Loucy (cell line): ENCODE measurements at regions not wholly inside any gene's neighbourhood (a gene's known extent, or its start where the extent isn't known, plus 50 kb on each side); places are given as distances from the start of the nearest gene placed in this dataset.

ENCODE experiments used
- H2AFZ ChIP-seq: fragments of 200-600 bp; sonication (generic); 2 replicates; pipeline ENCODE4 v1.6.0; 2016; ENCODE audit warnings: antibody characterized with exemption, mild to moderate bottlenecking, low read length, moderate library complexity
- H3F3A ChIP-seq: fragments of 200-600 bp; 2 replicates; pipeline ENCODE4 v1.6.0; 2016; ENCODE audit warnings: antibody characterized with exemption, low read depth, mild to moderate bottlenecking
- H3K27me3 ChIP-seq: fragments of 200-600 bp; sonication (generic); 2 replicates; pipeline ENCODE4 v1.6.1; 2014; ENCODE audit warnings: low read length, mild to moderate bottlenecking; ENCODE audit not compliant: insufficient read depth, poor library complexity, severe bottlenecking
- H3K36me3 ChIP-seq: fragments of 200-600 bp; sonication (generic); 2 replicates; pipeline ENCODE4 v1.6.1; 2016; ENCODE audit warnings: low read length; ENCODE audit not compliant: insufficient read depth
- H3K4me1 ChIP-seq: fragments of 200-600 bp; sonication (generic); 2 replicates; pipeline ENCODE4 v1.5.1; 2014; ENCODE audit warnings: low read length, mild to moderate bottlenecking; ENCODE audit not compliant: insufficient read depth, poor library complexity, severe bottlenecking
- H3K4me2 ChIP-seq: fragments of 200-600 bp; sonication (generic); 2 replicates; pipeline ENCODE4 v1.6.0; 2014; ENCODE audit warnings: antibody characterized with exemption, low read length, low read depth, mild to moderate bottlenecking; ENCODE audit not compliant: poor library complexity, severe bottlenecking
- H3K4me3 ChIP-seq: fragments of 200-600 bp; sonication (generic); 2 replicates; pipeline ENCODE4 v1.5.1; 2014; ENCODE audit warnings: low read length, mild to moderate bottlenecking, mixed read lengths; ENCODE audit not compliant: poor library complexity, severe bottlenecking
- H3K79me2 ChIP-seq: fragments of 200-600 bp; sonication (generic); 2 replicates; pipeline ENCODE4 v1.6.1; 2014; ENCODE audit warnings: low read length; ENCODE audit not compliant: insufficient read depth
- H3K9ac ChIP-seq: fragments of 200-600 bp; sonication (generic); 2 replicates; pipeline ENCODE4 v1.6.0; 2014; ENCODE audit warnings: mild to moderate bottlenecking, low read depth, low read length, moderate library complexity; ENCODE audit not compliant: poor library complexity, severe bottlenecking
- H3K9me2 ChIP-seq: fragments of 200-600 bp; sonication (generic); replicated peaks from 2 replicates; pipeline ENCODE4 v1.6.1; 2016; ENCODE audit warnings: low read depth, low read length, mixed read lengths
- H3K9me3 ChIP-seq: fragments of 200-600 bp; sonication (generic); 2 replicates; pipeline ENCODE4 v1.6.1; 2014; ENCODE audit warnings: mild to moderate bottlenecking, antibody characterized with exemption, low read length, low read depth; ENCODE audit not compliant: insufficient read depth
- H4K20me1 ChIP-seq: fragments of 200-600 bp; sonication (generic); 2 replicates; pipeline ENCODE4 v1.6.0; 2014; ENCODE audit warnings: antibody characterized with exemption, low read length, mild to moderate bottlenecking; ENCODE audit not compliant: insufficient read depth, poor library complexity, severe bottlenecking
- EZH2phosphoT487 ChIP-seq: fragments of 200-600 bp; IDR thresholded peaks from 2 replicates; pipeline ENCODE4 v1.6.1; 2018; ENCODE audit warnings: antibody characterized with exemption, mild to moderate bottlenecking, moderate library complexity, borderline replicate concordance
- TF ChIP-seq, protein P1 (sequence below): fragments of 200-600 bp; sonication (generic); conservative IDR thresholded peaks from 2 replicates; pipeline ENCODE4 v1.5.1; 2014; ENCODE audit warnings: mild to moderate bottlenecking, antibody characterized with exemption, low read length

DNA sequence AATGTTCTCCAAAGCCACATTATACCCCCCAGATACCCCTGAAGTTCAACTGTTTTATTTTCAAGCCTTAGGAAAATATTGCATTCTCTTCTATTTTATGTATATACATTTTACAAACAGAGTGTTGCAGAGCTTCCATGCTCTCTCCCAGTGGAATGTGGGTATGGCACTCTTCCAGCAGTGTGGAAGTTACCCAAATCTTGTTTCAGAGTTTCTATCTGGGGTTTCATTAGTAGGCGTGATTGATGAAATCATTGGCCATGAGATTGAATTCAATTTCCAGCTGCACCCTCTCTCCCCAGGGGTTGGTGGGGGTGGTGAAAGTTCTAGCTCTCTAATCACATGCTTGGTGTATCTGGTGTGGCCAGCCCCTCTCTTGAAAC is 350.4 kb downstream of the RPS24 start:
- no peaks in the 10 kb centered on the region for H3K27me3 ChIP-seq
- TF ChIP-seq, protein P1, sequence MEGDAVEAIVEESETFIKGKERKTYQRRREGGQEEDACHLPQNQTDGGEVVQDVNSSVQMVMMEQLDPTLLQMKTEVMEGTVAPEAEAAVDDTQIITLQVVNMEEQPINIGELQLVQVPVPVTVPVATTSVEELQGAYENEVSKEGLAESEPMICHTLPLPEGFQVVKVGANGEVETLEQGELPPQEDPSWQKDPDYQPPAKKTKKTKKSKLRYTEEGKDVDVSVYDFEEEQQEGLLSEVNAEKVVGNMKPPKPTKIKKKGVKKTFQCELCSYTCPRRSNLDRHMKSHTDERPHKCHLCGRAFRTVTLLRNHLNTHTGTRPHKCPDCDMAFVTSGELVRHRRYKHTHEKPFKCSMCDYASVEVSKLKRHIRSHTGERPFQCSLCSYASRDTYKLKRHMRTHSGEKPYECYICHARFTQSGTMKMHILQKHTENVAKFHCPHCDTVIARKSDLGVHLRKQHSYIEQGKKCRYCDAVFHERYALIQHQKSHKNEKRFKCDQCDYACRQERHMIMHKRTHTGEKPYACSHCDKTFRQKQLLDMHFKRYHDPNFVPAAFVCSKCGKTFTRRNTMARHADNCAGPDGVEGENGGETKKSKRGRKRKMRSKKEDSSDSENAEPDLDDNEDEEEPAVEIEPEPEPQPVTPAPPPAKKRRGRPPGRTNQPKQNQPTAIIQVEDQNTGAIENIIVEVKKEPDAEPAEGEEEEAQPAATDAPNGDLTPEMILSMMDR: no peak
- H3K9me2 ChIP-seq: no peaks in the 10 kb centered on the region

GRCh38 chr10:78385599-78385998 is 351.9 kb downstream of the RPS24 start:
- no peak overlapping the region for H2AFZ ChIP-seq
- no peak overlapping the region for H3K4me3 ChIP-seq
- no peak for TF ChIP-seq EZH2phosphoT487
- TF ChIP-seq, protein P1: no peak
- no peaks in the 10 kb centered on the region for H3K4me1 ChIP-seq
- H4K20me1 ChIP-seq: no peaks in the 10 kb centered on the region
- H3K79me2 ChIP-seq: no peaks in the 10 kb centered on the region
- H3K9ac ChIP-seq: no peak overlapping the region
- H3F3A ChIP-seq: no peaks in the 10 kb centered on the region
- no peak overlapping the region for H3K4me2 ChIP-seq
- no peaks in the 10 kb centered on the region for H3K36me3 ChIP-seq
- H3K9me2 ChIP-seq: no peaks in the 10 kb centered on the region
- no peaks in the 10 kb centered on the region for H3K27me3 ChIP-seq
- H3K9me3 ChIP-seq: no peaks in the 10 kb centered on the region

More for the DNA sequence above, 350.4 kb downstream of the RPS24 start:
- Histone ChIP-seq H3F3A (no peaks in the 10 kb centered on the region), H3K4me2 (no peak overlapping the region), H3K9me3 (no peaks in the 10 kb centered on the region), H3K4me1 (no peaks in the 10 kb centered on the region), H2AFZ (no peak overlapping the region), H3K79me2 (no peaks in the 10 kb centered on the region), H3K4me3 (no peak overlapping the region), H3K9ac (no peak overlapping the region), H4K20me1 (no peaks in the 10 kb centered on the region), H3K36me3 (no peaks in the 10 kb centered on the region)

GRCh38 chr10:78386509-78386908 is 352.8 kb downstream of the RPS24 start:
- H3K9me2 ChIP-seq: no peaks in the 10 kb centered on the region
- no peak overlapping the region for H3K9ac ChIP-seq
- H3K4me1 ChIP-seq: no peaks in the 10 kb centered on the region
- no peak overlapping the region for H3K4me2 ChIP-seq
- no peaks in the 10 kb centered on the region for H3K27me3 ChIP-seq
- no peaks in the 10 kb centered on the region for H4K20me1 ChIP-seq
- H3K36me3 ChIP-seq: no peaks in the 10 kb centered on the region
- no peak overlapping the region for H3K4me3 ChIP-seq
- no peaks in the 10 kb centered on the region for H3K9me3 ChIP-seq
- no peaks in the 10 kb centered on the region for H3F3A ChIP-seq
- no peak overlapping the region for H2AFZ ChIP-seq
- no peaks in the 10 kb centered on the region for H3K79me2 ChIP-seq
- no peak for TF ChIP-seq EZH2phosphoT487
- TF ChIP-seq, protein P1: no peak
